ENCODE measurements at regions not wholly inside any gene's neighbourhood (a gene's known extent, or its start where the extent isn't known, plus 50 kb on each side); places are given as distances from the start of the nearest gene placed in this dataset.

DNA sequence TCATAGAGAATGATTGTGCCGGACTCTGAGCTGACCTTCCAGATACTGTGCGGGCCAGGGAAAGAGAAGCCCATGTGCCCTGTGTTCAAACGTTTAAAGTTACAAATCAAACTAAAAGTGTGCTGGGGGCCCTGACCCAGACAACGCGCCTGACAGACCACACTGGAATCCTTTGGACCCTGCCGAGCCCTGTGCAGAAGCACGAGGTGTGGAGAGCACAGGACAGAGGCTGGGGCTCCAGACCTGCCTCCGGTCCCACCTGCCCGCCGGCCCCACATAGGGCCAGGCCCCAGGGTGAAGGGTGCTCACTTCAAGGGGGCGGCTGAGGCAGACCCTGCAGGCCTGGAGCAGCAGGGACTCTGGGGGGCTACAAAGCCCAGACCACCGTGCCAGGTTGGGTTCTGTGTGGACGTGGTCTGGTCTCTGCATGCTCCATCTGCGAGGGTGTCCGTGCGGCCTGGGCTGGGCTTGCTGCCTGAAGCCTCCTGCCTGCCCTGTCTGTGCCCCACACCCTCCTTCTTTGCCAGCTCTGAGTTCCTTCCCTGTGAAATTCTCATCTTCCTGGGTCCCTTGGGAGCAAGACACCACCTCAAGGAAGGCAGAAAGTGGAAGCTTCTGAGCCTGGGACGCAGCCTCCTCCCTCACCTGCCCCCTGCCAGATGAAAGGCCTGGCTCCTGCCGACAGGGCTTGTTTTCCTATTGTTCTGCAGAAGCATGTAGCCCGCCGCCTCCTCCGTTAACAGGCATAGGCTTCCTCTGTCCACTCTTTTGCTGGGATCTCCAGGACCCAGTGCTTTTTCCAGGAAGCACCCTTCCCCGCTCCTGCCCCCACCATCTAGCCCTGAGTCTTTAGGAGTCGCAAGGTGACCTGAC lies 186.2 kb downstream of the ERMARD start:
- TF ChIP-seq, protein P1, sequence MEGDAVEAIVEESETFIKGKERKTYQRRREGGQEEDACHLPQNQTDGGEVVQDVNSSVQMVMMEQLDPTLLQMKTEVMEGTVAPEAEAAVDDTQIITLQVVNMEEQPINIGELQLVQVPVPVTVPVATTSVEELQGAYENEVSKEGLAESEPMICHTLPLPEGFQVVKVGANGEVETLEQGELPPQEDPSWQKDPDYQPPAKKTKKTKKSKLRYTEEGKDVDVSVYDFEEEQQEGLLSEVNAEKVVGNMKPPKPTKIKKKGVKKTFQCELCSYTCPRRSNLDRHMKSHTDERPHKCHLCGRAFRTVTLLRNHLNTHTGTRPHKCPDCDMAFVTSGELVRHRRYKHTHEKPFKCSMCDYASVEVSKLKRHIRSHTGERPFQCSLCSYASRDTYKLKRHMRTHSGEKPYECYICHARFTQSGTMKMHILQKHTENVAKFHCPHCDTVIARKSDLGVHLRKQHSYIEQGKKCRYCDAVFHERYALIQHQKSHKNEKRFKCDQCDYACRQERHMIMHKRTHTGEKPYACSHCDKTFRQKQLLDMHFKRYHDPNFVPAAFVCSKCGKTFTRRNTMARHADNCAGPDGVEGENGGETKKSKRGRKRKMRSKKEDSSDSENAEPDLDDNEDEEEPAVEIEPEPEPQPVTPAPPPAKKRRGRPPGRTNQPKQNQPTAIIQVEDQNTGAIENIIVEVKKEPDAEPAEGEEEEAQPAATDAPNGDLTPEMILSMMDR (IDR thresholded peaks at IDR 0.05) = no peak
- TF ChIP-seq POLR2A (IDR thresholded peaks at IDR 0.05) = no peak
